ENCODE measurements at regions not wholly inside any gene's neighbourhood (a gene's known extent, or its start where the extent isn't known, plus 50 kb on each side); places are given as distances from the start of the nearest gene placed in this dataset.
A peak's percentile ranks its signal among the peaks of the same experiment; 100 is the strongest.

DNA sequence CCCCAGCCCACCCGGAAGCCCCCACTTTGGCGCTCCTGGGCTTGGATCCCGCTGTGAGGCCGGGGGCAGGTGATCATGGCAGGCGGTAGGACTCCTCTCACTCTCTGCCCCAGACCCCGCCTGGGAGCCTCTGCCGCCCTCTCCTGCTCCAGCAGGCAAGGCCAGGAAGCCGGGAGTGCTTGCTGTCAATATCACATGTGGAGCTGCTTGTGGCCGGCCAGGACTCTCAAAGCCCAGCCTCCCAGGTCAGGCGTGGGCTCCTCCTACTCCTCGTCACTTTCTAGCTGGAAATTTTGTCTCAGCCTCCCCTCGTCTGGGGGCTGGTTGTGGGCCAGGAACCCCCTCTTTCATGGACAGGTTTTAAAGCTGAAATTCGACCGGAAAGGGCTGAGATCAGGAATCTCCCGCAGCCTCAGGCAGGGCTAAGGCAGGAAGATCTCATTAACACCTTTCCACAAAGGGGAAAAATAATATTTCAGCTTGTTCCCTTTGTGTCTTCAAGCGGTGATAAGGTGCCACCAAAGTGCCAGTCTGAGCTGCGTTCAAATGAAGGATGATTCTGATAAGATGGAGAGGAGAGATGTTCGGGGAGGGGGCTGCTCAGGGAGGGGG lies 273.6 kb upstream of the PODXL start:
- ChIA-PET POLR2A (no interaction called here), CTCF (interaction anchor here (0.7 to 1.3 kb wide), 4 partner anchors 10 to 138 kb away, joined by 3 to 7 read pairs (median 4); no protein-coding TSS in a partner anchor)
- H3K27me3 ChIP-seq (ENCODE audit: control insufficient read depth in 2 of 2, insufficient read depth in 2 of 2, low read length in 2 of 2) = peaks cover 3 to 4% of the 10 kb centered on the region in 2 experiments
- no peak overlapping the region for H3K9ac ChIP-seq (replicated peaks; ENCODE audit: extremely low read depth, insufficient read depth, low read length)
- H2AFZ ChIP-seq (ENCODE audit: low read depth, low read length) = peak overlapping the region; percentile 9
- H3K9me3 ChIP-seq (replicated peaks; ENCODE audit: control insufficient read depth, insufficient read depth, low read length) = no peaks in the 10 kb centered on the region
- no peaks in the 10 kb centered on the region for H3K9me1 ChIP-seq (replicated peaks; ENCODE audit: control insufficient read depth, extremely low read depth, insufficient read depth, low read length)
- no peaks in the 10 kb centered on the region for H3K36me3 ChIP-seq (ENCODE audit: control insufficient read depth in 2 of 2, extremely low read depth in 1 of 2, insufficient read depth in 2 of 2, low read length in 2 of 2)
- dilution Hi-C loops (cut with MboI; ENCODE audit: extremely low pct_ligation_motif_present, low sequenced_read_pairs) (no loop called here), intact Hi-C loops (cut with micrococcal nuclease) (no loop called here)
- DNase-seq (ENCODE audit: low read depth, low spot score) (peak; percentile 12), FAIRE-seq (peak; percentile 42)
- H3K79me2 ChIP-seq (ENCODE audit: control insufficient read depth, insufficient read depth, low read length) = no peaks in the 10 kb centered on the region
- no TSS peak for BruUV-seq (replicated peaks)
- no peaks in the 10 kb centered on the region for H4K20me1 ChIP-seq (replicated peaks; ENCODE audit: control insufficient read depth, extremely low read depth, insufficient read depth, low read length)
- no peaks in the 10 kb centered on the region for H3K4me1 ChIP-seq (ENCODE audit: control insufficient read depth, extremely low read depth, insufficient read depth, low read length)
- no peak overlapping the region for H3K4me3 ChIP-seq (replicated peaks in 1 of 3; ENCODE audit: insufficient read depth in 1 of 3, low read depth in 1 of 3, low read length in 3 of 3)
- no peak overlapping the region for H3K4me2 ChIP-seq (ENCODE audit: insufficient read depth, low read length)
- no peak overlapping the region for H3K27ac ChIP-seq (ENCODE audit: insufficient read depth, low read depth, low read length)
- TF ChIP-seq, protein P1, sequence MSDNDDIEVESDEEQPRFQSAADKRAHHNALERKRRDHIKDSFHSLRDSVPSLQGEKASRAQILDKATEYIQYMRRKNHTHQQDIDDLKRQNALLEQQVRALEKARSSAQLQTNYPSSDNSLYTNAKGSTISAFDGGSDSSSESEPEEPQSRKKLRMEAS (IDR thresholded peaks at IDR 0.05; ENCODE audit: insufficient read depth, insufficient read length) = no peak
- TF ChIP-seq FOS (IDR thresholded peaks at IDR 0.05; ENCODE audit: borderline replicate concordance, insufficient read depth, low read length) (no peak), GATA2 (IDR thresholded peaks at IDR 0.05; ENCODE audit: insufficient read depth, insufficient read length, low read depth, low read length) (no peak), POLR2A (IDR thresholded peaks at IDR 0.05; ENCODE audit: low read depth, low read length) (no peak), MYC (IDR thresholded peaks at IDR 0.05; ENCODE audit: low read depth, low read length) (no peak), POLR2AphosphoS5 (IDR thresholded peaks at IDR 0.05; ENCODE audit: insufficient read depth, low read depth, low read length) (no peak), EZH2 (IDR thresholded peaks at IDR 0.05; ENCODE audit: borderline replicate concordance, low read depth, low read length, severe bottlenecking) (no peak), JUN (IDR thresholded peaks at IDR 0.05; ENCODE audit: borderline replicate concordance, insufficient read depth, insufficient read length, low read depth) (no peak)
- TF ChIP-seq, protein P2, sequence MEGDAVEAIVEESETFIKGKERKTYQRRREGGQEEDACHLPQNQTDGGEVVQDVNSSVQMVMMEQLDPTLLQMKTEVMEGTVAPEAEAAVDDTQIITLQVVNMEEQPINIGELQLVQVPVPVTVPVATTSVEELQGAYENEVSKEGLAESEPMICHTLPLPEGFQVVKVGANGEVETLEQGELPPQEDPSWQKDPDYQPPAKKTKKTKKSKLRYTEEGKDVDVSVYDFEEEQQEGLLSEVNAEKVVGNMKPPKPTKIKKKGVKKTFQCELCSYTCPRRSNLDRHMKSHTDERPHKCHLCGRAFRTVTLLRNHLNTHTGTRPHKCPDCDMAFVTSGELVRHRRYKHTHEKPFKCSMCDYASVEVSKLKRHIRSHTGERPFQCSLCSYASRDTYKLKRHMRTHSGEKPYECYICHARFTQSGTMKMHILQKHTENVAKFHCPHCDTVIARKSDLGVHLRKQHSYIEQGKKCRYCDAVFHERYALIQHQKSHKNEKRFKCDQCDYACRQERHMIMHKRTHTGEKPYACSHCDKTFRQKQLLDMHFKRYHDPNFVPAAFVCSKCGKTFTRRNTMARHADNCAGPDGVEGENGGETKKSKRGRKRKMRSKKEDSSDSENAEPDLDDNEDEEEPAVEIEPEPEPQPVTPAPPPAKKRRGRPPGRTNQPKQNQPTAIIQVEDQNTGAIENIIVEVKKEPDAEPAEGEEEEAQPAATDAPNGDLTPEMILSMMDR (IDR thresholded peaks at IDR 0.05; ENCODE audit: extremely low read depth in 1 of 2, insufficient read depth in 1 of 2, low read depth in 1 of 2, low read length in 2 of 2) = no peak
